ENCODE measurements at regions not wholly inside any gene's neighbourhood (a gene's known extent, or its start where the extent isn't known, plus 50 kb on each side); places are given as distances from the start of the nearest gene placed in this dataset.

DNA sequence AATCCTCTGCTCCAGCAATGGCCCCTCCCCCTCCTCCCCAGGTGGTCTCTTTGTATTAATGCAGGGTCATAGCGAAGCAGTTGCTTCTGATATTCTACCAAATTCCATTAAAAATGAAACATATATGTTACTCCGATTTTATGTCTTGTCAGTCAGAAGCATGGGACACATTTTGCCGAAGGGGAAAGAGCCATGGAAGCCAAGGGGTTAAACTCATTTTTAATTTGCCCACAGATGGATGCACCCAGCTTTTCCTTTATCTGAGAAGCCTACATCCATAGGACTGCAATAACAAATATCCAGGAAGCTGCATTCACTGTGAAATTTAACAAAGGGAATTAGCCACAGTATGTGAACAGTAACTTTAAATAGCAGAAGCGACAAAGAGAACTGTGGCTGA is 688.2 kb downstream of the QKI start:
- peaks cover 12% of the 10 kb centered on the region for H3K4me1 ChIP-seq
- no peak for DNase-seq (ENCODE audit: low spot score in 2 of 2)
- 76% methylated on average over 4 of the region's 4 CpGs for WGBS
- no peak overlapping the region for H3K4me3 ChIP-seq
- H3K9me3 ChIP-seq, result no peaks in the 10 kb centered on the region
- TF ChIP-seq POLR2A (IDR thresholded peaks at IDR 0.05), result no peak
- no peak for TF ChIP-seq POLR2AphosphoS5 (IDR thresholded peaks at IDR 0.05)
- TF ChIP-seq EP300 (IDR thresholded peaks at IDR 0.05), result no peak
- TF ChIP-seq, protein P1, sequence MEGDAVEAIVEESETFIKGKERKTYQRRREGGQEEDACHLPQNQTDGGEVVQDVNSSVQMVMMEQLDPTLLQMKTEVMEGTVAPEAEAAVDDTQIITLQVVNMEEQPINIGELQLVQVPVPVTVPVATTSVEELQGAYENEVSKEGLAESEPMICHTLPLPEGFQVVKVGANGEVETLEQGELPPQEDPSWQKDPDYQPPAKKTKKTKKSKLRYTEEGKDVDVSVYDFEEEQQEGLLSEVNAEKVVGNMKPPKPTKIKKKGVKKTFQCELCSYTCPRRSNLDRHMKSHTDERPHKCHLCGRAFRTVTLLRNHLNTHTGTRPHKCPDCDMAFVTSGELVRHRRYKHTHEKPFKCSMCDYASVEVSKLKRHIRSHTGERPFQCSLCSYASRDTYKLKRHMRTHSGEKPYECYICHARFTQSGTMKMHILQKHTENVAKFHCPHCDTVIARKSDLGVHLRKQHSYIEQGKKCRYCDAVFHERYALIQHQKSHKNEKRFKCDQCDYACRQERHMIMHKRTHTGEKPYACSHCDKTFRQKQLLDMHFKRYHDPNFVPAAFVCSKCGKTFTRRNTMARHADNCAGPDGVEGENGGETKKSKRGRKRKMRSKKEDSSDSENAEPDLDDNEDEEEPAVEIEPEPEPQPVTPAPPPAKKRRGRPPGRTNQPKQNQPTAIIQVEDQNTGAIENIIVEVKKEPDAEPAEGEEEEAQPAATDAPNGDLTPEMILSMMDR (IDR thresholded peaks at IDR 0.05), result no peak
- H3K36me3 ChIP-seq, result no peaks in the 10 kb centered on the region
- H3K27ac ChIP-seq, result no peak overlapping the region
- H3K27me3 ChIP-seq, result no peaks in the 10 kb centered on the region

GRCh38 chr6:164101859-164102258 is 687.3 kb downstream of the QKI start:
- H3K4me3 ChIP-seq, result no peak overlapping the region
- no peak for DNase-seq (ENCODE audit: low spot score in 2 of 2)
- peaks cover 12% of the 10 kb centered on the region for H3K4me1 ChIP-seq
- H3K27ac ChIP-seq, result no peak overlapping the region
- no peaks in the 10 kb centered on the region for H3K9me3 ChIP-seq
- WGBS, result 90% methylated on average over 2 of the region's 2 CpGs
- no peaks in the 10 kb centered on the region for H3K36me3 ChIP-seq
- TF ChIP-seq POLR2A (IDR thresholded peaks at IDR 0.05) (no peak), POLR2AphosphoS5 (IDR thresholded peaks at IDR 0.05) (no peak), EP300 (IDR thresholded peaks at IDR 0.05) (no peak)
- TF ChIP-seq, protein P1 (IDR thresholded peaks at IDR 0.05), result no peak
- H3K27me3 ChIP-seq, result no peaks in the 10 kb centered on the region

- 83% methylated on average over 22 of the region's 22 CpGs for WGBS
Observed at GRCh38 chr6:164099269-164099865, 684.8 kb downstream of the QKI start.

GRCh38 chr6:164098857-164099267 is 684.3 kb downstream of the QKI start:
- Histone ChIP-seq H3K36me3 (no peaks in the 10 kb centered on the region), H3K4me3 (no peak overlapping the region), H3K27me3 (no peaks in the 10 kb centered on the region), H3K4me1 (peaks cover 12% of the 10 kb centered on the region), H3K9me3 (no peaks in the 10 kb centered on the region), H3K27ac (no peak overlapping the region)
- DNase-seq (ENCODE audit: low spot score in 2 of 2), result no peak
- TF ChIP-seq POLR2A (IDR thresholded peaks at IDR 0.05) (no peak), POLR2AphosphoS5 (IDR thresholded peaks at IDR 0.05) (no peak), EP300 (IDR thresholded peaks at IDR 0.05) (no peak)
- TF ChIP-seq, protein P1 (IDR thresholded peaks at IDR 0.05), result no peak
- 55% methylated on average over 9 of the region's 9 CpGs for WGBS

More at GRCh38 chr6:164099269-164099865, 684.8 kb downstream of the QKI start:
- TF ChIP-seq POLR2A (IDR thresholded peaks at IDR 0.05), result no peak
- TF ChIP-seq, protein P1 (IDR thresholded peaks at IDR 0.05), result no peak
- TF ChIP-seq POLR2AphosphoS5 (IDR thresholded peaks at IDR 0.05), result no peak
- no peak for TF ChIP-seq EP300 (IDR thresholded peaks at IDR 0.05)
- Histone ChIP-seq H3K9me3 (no peaks in the 10 kb centered on the region), H3K4me3 (no peak overlapping the region), H3K27ac (no peak overlapping the region), H3K4me1 (peaks cover 12% of the 10 kb centered on the region), H3K36me3 (no peaks in the 10 kb centered on the region), H3K27me3 (no peaks in the 10 kb centered on the region)
- DNase-seq (ENCODE audit: low spot score in 2 of 2), result no peak

DNA sequence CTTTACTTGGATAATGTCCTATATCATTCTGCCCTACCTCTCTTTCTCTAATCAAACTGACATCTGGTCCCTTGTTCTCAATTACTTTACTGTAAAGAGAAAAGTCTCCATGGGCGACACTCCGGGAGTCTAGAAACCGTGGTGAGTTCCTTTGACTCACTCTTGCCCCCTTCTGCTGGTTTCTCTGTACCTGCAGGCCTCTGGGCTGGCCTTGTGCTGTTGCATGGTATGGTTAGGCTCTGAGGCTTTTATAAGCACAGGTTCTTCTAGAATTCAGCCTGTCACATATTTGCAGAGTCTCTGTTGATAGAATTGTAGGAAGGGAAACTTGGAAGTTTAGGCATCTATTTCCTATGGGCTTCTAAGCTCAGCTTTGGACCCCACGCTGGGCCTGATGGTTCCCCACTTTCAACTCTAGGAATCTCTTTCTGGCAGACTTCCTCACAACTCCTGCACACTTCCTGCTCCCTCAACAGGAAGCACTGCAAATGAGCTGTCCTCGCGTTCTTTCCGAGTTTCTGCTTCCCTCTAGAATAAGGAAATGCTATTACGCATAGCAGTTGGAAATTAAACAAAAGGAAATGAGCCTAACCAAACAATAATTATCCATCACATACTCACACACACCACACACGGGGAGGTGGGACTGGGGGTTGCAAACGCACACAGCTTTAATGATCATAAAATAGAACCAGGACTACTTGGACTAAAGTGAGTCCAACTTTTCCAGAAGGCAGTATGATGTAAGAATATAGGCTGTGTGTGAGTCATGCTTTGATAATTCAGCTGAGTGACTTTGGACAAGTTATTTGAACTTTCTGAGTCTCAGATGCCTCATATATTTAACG is 683.3 kb downstream of the QKI start:
- TF ChIP-seq, protein P1 (IDR thresholded peaks at IDR 0.05), result no peak
- TF ChIP-seq POLR2AphosphoS5 (IDR thresholded peaks at IDR 0.05) (no peak), POLR2A (IDR thresholded peaks at IDR 0.05) (no peak)
- Histone ChIP-seq H3K36me3 (no peaks in the 10 kb centered on the region), H3K4me3 (no peak overlapping the region), H3K27me3 (no peaks in the 10 kb centered on the region), H3K4me1 (peaks cover 12% of the 10 kb centered on the region), H3K9me3 (no peaks in the 10 kb centered on the region), H3K27ac (no peak overlapping the region)
- no peak for DNase-seq (ENCODE audit: low spot score in 2 of 2)
- 61% methylated on average over 11 of the region's 11 CpGs for WGBS
